Fibroblast of skin of back (primary cell): ENCODE measurements at regions not wholly inside any gene's neighbourhood (a gene's known extent, or its start where the extent isn't known, plus 50 kb on each side); places are given as distances from the start of the nearest gene placed in this dataset.

ENCODE experiments used
- DNase-seq: peaks from one replicate; pipeline ENCODE4 v3.0.0-alpha.2; 2013

DNA sequence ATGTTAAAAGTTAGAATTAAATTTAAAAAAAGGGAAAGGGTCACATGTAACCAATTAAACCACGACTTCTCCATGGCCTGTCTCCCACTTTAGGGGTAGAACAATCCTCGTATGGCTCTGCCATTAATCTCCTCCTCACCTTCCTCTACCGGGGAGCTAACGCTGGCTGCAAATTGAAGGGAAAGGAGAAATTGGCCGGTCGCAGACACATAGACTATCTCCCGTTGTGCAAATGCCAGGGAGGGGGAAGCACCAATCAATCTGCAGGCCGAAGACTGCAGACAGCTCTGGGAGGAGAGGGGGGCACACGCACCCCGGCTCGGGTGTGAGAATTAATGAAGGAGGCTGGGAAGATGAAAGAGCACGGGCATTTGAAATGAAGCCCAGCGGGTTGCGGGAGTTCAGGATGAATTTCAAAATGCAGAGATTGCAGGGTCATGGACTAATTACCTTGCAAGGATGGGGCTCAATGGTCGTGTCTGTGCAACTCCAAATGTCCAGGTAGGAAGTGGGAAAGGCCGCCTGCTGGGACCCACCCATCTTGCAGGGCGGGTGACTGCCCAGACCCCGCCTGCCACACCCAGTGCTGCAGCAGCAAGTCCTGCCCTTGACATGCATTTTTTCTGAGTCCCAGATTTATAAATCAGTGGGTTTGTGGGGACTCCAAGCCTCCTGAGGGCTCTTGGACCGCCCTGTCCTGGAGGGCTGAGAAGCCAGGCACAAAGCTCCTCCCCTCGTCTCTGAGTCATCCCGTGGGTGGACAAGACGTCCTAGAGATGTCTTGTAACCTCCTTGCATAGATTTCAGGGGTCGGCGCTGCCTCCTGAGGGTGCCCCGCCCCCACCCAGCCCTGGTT, 534.2 kb downstream of the TBC1D22A start:
- DNase-seq: no peak

DNA sequence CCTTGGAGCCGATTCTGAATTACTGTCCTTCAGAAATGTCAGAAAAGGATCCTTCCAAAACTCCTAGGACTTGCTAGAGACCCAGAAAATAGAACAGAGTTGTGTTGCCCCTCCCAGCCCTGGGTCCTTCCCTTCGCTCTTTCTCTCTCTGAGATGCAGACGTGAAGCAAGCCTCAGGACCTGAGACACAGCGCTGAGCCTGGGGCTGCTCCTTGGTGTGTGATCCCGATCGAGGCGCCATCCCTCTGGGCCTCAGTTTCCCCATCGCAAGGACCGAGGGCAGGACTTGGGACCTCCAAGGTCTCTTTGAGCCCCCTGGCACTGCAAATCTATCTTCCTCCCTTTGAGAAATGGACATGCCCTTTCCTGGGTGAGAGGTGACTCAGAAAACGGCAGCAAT, 533.5 kb downstream of the TBC1D22A start:
- no peak for DNase-seq

DNA sequence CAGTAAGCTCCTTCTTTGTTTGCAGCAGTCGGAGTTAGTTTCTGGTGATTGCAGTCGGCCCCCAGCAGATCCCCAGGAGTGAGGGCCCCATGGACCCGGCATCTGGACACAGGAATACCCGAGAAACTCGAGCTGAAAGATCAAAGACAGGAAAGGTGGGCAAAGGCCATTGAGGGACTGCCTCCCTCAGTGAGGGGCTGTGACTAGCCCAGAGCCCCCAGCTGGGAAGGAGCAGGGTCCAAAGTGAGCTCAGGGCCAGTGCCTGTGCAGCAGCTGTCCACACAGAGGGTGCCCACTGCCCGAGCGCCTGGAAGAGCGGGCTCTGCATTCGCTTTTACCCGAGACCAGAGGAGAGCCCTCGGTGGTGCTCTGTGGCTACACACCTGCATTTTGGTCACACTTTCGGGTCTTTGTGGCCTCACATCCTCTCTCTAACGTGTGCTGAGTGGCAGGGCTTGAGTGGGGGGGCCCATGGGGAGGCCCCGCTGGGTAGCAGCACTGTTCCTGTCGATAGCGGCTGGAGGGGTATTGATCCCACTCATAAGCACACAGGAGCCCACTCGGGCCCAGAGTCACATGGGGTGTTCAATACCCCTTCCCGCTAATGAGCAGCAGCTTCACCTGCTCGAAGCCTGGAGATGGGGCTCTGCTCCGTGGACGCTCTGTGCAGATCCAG, 532.9 kb downstream of the TBC1D22A start:
- DNase-seq: no peak

DNA sequence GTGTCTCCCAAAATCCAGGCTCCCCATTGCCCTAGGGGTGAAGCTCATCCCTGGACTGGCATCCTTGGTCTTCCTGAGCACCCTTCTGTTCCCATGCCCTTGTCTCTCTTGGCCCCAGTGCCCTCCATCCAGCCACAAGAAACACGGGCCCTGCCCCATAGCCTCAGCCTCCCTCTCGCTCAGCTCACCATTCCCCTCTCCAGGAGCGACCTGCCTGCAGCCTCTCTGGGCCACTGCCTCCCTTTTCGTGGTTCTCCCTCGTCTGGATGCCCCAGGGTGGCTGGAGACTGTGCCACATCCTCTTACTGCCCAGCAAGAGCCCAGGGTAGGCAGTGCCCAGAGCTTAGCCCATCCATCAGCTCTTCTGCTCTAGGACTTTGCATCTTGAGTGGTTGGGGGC, 532.1 kb downstream of the TBC1D22A start:
- no peak for DNase-seq

- no peak for DNase-seq
Measured at GRCh38 chr22:47294222-47294532, 531.7 kb downstream of the TBC1D22A start.

DNA sequence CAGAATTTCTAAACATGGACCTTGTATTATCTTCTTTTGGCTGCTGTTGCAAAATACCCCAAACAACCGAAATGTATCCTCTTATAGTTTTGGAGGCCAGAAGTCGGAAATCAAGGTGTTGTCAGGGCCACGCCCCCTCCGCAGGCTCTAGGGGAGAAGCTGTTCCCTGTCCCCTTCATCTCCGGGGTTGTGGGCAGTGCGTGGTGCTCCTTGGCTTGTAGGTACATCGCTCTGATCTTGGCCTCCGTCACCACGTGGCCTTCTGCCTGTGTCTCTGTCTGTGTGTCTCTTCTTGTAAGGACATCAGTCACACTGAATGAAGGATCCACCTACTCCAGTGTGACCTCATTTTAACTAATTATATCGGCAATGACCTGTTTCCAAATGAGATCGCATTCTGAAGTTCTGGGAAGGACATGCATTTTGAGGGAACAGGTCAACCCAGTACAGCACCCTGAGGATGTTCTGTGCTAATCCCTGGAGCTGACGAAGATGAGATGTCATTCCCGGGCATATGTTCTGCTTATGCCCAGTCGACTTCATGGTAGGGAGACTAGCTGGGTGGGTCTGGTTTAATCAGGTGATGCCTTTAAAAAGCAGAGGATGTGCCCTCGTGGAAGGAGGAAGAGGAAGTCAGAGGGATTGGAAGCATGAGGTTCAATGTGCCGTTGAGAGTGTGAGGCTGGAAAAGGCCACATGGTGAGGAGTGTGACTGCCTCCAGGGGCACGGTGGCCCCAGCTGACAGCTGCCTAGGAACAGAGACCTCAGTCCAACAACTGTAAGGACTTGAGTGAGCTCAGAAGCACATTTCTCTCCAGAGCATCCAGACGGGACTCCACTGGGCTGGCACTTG, 531.1 kb downstream of the TBC1D22A start:
- no peak for DNase-seq

DNA sequence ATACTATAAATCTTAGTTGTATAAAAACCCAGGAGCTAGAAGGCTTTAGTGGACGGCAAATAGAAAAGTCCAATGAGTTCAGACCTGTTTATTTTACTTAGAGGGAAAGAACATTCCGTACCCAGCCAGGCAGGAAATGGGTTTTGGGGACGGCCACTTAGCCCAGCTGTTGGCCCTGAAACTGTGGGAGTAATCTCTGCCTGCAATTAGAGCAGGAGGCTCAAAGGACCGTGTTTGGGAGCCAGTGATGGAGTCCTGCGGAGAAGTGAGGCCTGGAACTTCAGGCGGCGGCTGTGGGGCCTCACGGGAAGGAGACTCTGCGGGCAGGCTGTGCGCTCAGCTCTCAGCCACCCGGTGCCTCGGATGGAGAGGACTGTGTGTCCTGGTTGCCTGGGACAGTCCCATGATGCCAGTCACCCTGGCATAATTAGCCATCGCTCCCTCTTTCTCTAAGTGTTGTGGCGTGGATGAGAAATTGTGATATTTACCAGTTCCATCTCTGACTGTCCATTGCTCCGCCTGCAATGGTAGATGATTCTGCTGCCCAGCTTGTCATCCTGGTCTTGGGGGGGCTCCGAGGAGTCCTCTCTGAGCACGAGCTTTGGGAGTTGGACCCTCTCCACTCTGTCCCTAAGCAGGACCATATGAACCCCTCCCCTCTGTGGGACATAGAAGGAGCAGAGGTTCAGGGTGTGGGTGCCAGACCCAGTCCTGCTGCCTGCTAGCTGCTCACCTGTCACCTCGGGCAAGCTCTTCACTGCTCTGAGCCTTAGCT, 530.3 kb downstream of the TBC1D22A start:
- DNase-seq: no peak

GRCh38 chr22:47291565-47292495, 529.4 kb downstream of the TBC1D22A start:
- DNase-seq: no peak

DNA sequence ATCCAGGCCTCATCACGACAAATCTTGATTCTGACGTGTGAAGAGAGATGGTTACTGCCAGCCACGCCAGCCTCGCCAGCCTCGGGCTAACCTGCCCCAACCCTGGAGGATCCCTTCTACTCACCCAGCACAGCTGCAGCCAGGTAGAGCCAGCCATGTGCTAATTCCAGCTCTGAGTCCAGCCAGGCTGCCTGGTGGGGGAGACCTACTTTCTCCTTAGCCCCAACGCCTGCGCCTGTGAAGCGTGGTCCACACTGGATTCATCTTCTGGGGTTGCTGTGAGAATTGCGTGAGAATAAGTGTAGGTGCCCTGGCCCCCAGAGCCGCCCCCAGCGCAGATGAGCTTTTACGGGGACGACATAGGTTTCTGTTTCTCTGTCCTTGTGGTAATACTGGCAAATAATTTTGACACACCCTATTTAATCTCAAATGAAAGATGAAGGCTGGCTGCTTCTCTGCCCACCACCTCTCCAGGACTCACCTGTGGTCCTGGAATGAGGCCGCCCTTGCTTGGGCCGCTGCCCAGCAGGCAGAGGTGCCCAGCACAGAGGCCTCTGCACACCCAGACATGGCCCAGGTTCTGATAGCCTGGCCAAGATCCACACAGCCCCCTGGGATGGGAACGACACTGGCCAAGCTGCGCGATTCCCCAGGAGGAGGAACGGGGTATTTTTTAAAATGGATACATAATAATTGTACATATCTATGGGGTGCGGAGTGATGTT, 528.4 kb downstream of the TBC1D22A start:
- DNase-seq: no peak

- DNase-seq: no peak
Measured at GRCh38 chr22:47289336-47289985, 527.0 kb downstream of the TBC1D22A start.

GRCh38 chr22:47288680-47289079, 526.2 kb downstream of the TBC1D22A start:
- DNase-seq: no peak

DNA sequence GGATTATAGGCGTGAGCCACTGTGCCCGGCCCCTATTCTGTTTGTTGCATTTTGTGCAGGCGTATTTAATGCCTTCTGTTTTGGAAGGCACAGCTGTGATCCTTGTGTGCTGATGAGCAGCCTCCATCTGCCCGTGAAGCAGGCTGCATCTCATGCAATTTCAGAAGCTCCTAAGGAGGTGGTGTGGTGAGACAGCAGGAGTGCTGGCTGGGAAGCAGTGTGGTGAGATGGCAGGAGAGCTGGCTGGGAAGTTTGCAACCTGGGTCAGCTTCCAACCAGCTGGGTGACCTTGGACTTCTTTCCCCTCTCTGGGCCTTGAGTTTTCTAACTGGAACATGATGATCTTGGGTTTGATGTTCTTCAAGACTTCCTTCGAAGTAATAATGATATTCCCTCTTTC, 525.1 kb downstream of the TBC1D22A start:
- DNase-seq: no peak

GRCh38 chr22:47286590-47286989, 524.1 kb downstream of the TBC1D22A start:
- DNase-seq: no peak

DNA sequence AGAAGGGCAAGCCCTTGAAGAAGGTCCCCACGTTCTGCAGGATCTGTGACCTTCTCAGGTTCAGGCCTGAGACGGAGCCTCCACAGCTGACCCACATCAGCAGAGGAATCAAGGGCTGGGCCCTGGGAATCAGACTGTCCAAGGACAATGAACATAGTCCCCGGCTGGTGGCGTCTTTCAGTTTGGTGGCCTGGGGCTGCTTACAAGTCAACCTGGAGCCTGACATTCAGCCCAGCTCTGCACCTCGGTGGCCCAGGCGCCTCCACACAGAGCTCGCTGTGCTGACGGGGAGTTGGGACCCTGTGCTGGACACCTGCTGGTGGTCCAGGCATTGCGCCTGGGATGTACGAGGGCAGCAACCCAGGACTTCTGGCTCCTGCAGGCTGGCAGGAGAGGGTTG, 523.5 kb downstream of the TBC1D22A start:
- DNase-seq: no peak

DNA sequence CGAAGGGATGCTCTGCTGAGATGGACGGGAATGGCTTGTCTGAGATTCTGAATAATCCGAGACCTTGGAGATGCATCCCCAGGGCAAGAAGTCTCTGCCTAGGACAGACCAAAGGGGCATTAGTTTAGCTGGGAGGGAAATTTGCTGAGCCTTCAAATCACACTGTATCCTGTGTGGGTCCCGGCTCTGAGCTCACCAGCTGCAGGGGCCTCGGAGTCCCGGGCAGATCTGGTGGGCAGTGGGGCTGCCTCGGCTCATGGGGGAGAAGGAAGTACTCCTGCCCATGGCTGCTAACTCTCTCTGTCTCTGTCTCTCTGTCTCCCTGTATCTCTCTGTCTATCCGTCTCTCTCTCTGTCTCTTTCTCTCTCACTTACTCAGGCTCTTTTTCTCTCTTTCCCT, 522.4 kb downstream of the TBC1D22A start:
- no peak for DNase-seq

- DNase-seq: no peak
Measured at GRCh38 chr22:47284360-47284759, 521.9 kb downstream of the TBC1D22A start.

- DNase-seq: no peak
Measured at GRCh38 chr22:47283616-47284270, 521.3 kb downstream of the TBC1D22A start.

GRCh38 chr22:47282851-47283250, 520.4 kb downstream of the TBC1D22A start:
- no peak for DNase-seq

DNA sequence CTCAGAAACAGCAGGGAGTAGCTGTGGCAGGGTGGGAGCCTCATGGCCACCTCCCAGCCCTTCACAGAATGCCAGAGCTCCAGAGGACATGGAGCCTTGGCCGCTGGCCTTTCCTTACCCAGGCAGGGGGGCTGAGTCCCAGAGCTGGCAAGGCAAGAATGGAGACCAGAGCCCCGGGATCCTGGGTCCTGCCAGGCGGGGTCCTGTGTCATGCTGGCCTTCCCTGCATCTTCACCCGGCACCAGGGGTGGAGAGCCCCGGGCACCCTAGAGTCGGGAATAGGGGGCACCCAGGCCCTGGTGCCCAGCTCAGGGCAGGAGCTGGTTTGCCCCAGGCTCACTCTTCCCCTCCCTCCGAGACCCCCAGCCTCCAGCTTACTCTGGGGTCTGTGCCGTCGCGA, 519.9 kb downstream of the TBC1D22A start:
- no peak for DNase-seq
